ENCODE measurements at regions not wholly inside any gene's neighbourhood (a gene's known extent, or its start where the extent isn't known, plus 50 kb on each side); places are given as distances from the start of the nearest gene placed in this dataset.
"Not testable (repeated sequence)": the region's sequence is repeated elsewhere in the genome, so short reads cannot be mapped to it uniquely, and the experiment has no call there.

DNA sequence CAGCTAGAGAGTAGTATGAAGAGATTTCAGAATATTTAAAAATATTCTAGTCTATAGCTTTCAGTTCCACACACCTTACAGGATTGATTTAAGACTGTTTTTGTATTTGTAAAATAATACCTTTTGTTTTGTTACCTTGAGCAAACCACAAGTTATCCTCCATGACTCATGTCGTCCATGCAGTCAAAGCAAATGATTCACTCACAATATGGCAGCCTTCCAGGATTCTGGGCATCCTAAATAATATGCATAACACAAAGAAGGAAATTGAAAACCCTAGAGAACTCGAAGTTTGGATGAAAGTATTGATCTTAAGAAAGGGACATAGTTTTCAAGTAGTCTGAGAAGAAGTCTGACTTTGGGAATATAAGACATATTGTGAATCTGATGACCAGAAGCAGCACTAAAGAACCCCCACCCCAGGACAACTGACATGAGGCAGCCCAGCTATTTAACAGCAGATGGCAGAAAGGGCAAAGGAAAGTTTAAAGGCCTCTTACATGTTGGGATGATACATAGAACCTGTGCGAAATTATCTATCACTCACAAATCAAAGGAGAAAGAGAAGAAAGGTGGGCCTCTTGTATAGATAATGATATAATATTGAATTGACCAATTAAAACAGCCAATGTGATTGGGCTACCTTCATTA lies 857.9 kb downstream of the BRINP3 start:
- Histone ChIP-seq H3K4me1 (ENCODE audit: insufficient read depth, low read length) (no peaks in the 10 kb centered on the region), H3K27me3 (ENCODE audit: insufficient read depth, low read length) (no peaks in the 10 kb centered on the region), H2AFZ (ENCODE audit: low read depth, low read length) (no peak overlapping the region), H3K4me3 (ENCODE audit: low read length) (no peak overlapping the region), H3K36me3 (ENCODE audit: insufficient read depth, low read length) (no peaks in the 10 kb centered on the region), H3K9me3 (ENCODE audit: low read length) (no peaks in the 10 kb centered on the region)

DNA sequence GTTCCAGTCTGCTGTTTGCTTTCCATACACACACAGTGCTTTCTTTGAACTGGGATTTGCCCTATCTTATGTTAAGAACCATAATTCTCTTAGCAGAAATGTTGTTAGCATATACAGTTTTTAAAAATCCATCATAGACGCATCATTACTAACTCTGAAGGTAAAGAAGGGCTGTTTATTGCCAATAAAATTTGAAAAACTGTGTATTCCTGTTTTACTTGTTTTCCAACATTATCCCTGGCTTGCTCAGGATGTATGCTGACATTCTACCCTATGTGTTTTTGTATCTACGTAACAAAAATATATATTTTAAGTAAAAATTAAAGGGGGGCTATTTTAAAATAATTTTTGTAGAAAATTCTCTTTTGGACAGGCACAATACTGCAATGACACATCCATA lies 857.2 kb downstream of the BRINP3 start:
- Histone ChIP-seq H3K4me1 (ENCODE audit: insufficient read depth, low read length) (no peaks in the 10 kb centered on the region), H3K4me3 (ENCODE audit: low read length) (no peak overlapping the region), H3K27me3 (ENCODE audit: insufficient read depth, low read length) (no peaks in the 10 kb centered on the region), H3K9me3 (ENCODE audit: low read length) (no peaks in the 10 kb centered on the region), H3K36me3 (ENCODE audit: insufficient read depth, low read length) (no peaks in the 10 kb centered on the region), H2AFZ (ENCODE audit: low read depth, low read length) (no peak overlapping the region)

DNA sequence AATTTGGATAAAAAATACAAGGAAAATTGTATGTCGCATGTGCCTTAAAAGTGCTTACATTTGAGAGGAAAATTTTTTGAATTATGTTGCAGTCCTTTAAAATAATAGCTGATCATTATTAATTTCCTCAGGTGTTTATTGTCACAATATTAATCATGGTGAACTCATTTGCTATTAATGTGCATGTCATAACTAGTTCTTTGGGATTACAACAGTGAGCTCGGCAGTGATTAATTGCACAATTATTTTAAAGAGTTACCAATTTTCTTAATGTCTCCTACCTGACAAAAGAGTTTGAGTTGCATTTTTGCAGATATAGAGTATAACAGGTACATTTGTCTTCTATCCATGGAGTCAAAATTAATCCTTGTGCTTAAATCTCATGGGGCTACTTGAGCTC lies 854.3 kb downstream of the BRINP3 start:
- Histone ChIP-seq H3K9me3 (ENCODE audit: low read length) (no peaks in the 10 kb centered on the region), H3K4me3 (ENCODE audit: low read length) (no peak overlapping the region), H2AFZ (ENCODE audit: low read depth, low read length) (no peak overlapping the region), H3K36me3 (ENCODE audit: insufficient read depth, low read length) (no peaks in the 10 kb centered on the region), H3K27me3 (ENCODE audit: insufficient read depth, low read length) (no peaks in the 10 kb centered on the region), H3K4me1 (ENCODE audit: insufficient read depth, low read length) (no peaks in the 10 kb centered on the region)

DNA sequence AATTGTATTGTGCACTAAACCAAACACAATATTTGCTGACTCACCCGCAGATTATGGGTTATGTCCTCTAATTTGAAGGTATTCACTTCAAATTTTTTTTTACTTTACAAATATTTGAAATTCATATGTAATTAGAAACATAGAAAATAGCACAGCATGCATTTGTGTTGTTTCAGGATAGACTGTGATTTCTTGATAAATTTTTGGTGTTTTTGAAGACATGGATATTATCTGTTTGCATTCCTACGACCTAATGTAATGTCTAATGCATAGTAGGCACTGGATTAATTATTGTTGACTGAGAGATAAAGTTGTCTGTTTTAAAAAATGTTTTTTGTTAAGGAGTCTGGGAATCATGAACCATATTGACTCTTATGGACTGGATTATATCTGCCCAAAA lies 850.2 kb downstream of the BRINP3 start:
- H3K4me3 ChIP-seq (ENCODE audit: low read length), result no peak overlapping the region
- H3K9me3 ChIP-seq (ENCODE audit: low read length), result no peaks in the 10 kb centered on the region
- H3K27me3 ChIP-seq (ENCODE audit: insufficient read depth, low read length), result no peaks in the 10 kb centered on the region
- no peaks in the 10 kb centered on the region for H3K36me3 ChIP-seq (ENCODE audit: insufficient read depth, low read length)
- H2AFZ ChIP-seq (ENCODE audit: low read depth, low read length), result no peak overlapping the region
- no peaks in the 10 kb centered on the region for H3K4me1 ChIP-seq (ENCODE audit: insufficient read depth, low read length)

DNA sequence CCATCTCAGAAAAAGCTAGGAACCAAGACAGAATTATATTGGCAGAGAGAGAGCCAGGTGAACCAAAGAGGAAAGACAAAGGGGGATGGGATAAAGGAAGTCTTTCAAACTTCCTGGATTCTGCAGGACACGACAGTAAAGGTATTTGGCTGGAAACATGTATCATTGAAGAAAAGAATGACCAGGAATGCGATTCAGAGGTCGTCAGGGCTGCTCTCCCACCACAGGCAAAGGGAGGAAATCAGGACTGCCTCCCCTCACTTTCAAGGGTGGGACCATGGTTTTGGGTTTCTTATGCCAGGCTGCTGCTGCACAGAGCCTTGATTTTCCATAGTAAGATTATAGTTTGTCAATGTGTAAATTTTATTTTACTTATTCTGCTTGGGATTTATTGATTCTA lies 848.8 kb downstream of the BRINP3 start:
- Histone ChIP-seq H3K4me3 (ENCODE audit: low read length) (no peak overlapping the region), H3K27me3 (ENCODE audit: insufficient read depth, low read length) (no peaks in the 10 kb centered on the region), H3K36me3 (ENCODE audit: insufficient read depth, low read length) (no peaks in the 10 kb centered on the region), H3K9me3 (ENCODE audit: low read length) (no peaks in the 10 kb centered on the region), H2AFZ (ENCODE audit: low read depth, low read length) (no peak overlapping the region), H3K4me1 (ENCODE audit: insufficient read depth, low read length) (no peaks in the 10 kb centered on the region)

DNA sequence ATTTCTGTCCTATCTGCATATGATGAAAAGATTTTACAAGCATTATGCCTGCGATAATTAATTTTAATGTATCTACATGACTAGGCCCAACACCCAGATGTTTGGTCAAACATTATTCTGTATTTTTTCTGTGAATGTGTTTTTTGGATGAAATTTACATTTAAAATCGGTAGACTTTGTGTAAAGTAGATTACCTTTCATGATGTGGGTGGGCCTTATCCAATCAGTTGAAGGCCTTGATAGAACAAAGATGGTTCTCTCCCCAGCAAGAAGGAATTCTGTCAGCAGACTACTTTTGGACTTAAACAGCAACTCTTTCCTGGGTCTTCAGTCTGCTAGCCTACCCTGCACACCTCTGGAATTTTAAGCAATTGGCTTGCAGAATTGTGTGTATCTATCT lies 844.0 kb downstream of the BRINP3 start:
- H3K36me3 ChIP-seq (ENCODE audit: insufficient read depth, low read length), result no peaks in the 10 kb centered on the region
- H2AFZ ChIP-seq (ENCODE audit: low read depth, low read length), result no peak overlapping the region
- no peak overlapping the region for H3K4me3 ChIP-seq (ENCODE audit: low read length)
- H3K27me3 ChIP-seq (ENCODE audit: insufficient read depth, low read length), result no peaks in the 10 kb centered on the region
- H3K4me1 ChIP-seq (ENCODE audit: insufficient read depth, low read length), result no peaks in the 10 kb centered on the region
- H3K9me3 ChIP-seq (ENCODE audit: low read length), result no peaks in the 10 kb centered on the region

DNA sequence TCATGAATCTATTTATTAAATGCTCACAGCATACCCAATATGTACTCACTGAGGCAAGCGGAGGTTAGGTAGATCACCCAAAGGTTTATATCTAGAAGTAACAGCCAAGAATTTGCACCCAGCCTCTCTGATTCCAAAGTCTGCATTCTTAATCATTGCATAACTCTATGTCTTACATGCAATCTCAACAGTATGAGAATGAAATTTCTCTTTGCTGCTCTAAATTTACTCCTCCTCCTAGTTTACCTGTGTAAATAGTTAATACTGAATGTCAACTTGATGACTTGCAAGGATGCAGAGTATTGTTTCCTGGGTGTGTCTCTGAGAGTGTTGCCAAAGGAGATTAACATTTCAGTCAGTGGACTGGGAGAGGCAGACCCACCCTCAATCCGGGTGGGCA lies 840.6 kb downstream of the BRINP3 start:
- no peaks in the 10 kb centered on the region for H3K27me3 ChIP-seq (ENCODE audit: insufficient read depth, low read length)
- no peaks in the 10 kb centered on the region for H3K9me3 ChIP-seq (ENCODE audit: low read length)
- no peaks in the 10 kb centered on the region for H3K36me3 ChIP-seq (ENCODE audit: insufficient read depth, low read length)
- H2AFZ ChIP-seq (ENCODE audit: low read depth, low read length), result no peak overlapping the region
- H3K4me3 ChIP-seq (ENCODE audit: low read length), result no peak overlapping the region
- no peaks in the 10 kb centered on the region for H3K4me1 ChIP-seq (ENCODE audit: insufficient read depth, low read length)

DNA sequence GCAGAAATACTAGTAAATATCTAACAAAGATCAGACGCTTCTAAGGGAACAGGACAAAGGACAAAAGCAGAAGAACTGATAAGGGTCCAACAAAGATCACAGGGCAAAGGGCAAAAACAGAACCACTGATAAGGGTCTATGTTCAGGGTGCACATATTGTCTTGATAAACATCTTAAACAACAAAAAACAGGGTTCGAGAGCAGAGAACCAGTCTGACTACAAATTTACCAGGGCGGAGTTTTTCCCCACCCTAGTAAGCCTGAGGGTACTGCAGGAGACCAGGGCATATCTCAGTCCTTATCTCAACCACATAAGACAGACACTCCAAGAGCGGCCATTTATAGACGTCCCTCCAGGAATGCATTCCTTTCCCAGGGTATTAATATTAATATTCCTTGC lies 833.5 kb downstream of the BRINP3 start:
- H3K36me3 ChIP-seq (ENCODE audit: insufficient read depth, low read length); H2AFZ ChIP-seq (ENCODE audit: low read depth, low read length); H3K4me3 ChIP-seq (ENCODE audit: low read length); H3K9me3 ChIP-seq (ENCODE audit: low read length); H3K4me1 ChIP-seq (ENCODE audit: insufficient read depth, low read length); H3K27me3 ChIP-seq (ENCODE audit: insufficient read depth, low read length): not testable (repeated sequence)

DNA sequence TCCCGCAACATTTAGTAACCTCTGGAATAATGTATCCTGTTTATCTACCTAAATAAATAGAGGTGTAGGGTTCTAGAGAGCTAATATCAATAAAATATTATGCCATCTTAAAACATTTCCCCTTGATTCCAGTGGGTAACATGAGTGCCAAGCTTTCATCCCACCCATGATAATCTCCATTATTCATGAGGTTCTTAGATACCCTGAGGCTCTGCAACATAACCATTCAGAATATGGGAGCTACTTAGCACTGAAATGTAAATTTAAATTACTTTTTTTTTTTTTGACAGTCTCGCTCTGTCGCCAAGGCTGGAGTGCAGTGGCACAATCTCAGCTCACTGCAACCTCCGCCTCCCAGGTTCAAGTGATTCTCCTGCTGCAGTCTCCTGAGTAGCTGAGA lies 832.7 kb downstream of the BRINP3 start:
- H3K4me3 ChIP-seq (ENCODE audit: low read length), result no peak overlapping the region
- no peaks in the 10 kb centered on the region for H3K27me3 ChIP-seq (ENCODE audit: insufficient read depth, low read length)
- H3K9me3 ChIP-seq (ENCODE audit: low read length), result no peaks in the 10 kb centered on the region
- no peak overlapping the region for H2AFZ ChIP-seq (ENCODE audit: low read depth, low read length)
- H3K36me3 ChIP-seq (ENCODE audit: insufficient read depth, low read length), result no peaks in the 10 kb centered on the region
- H3K4me1 ChIP-seq (ENCODE audit: insufficient read depth, low read length), result no peaks in the 10 kb centered on the region

DNA sequence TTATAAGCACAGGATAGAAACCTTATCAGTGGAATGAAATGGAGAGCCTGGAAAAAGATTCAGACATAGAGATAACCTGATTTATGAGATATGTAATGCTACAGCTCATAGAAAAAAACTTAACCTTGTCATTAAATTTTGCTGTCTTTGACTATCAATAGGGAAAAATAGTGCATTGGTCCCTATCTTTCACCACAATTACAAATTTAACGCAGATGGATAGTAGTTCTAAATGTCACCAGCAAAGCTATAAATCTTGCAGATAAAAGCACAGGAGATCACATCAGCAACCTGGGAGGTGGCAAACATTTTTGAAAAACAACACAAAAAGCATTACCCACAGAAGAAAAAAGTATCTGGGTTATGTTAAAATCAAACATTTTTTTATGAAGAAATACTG lies 831.6 kb downstream of the BRINP3 start:
- Histone ChIP-seq H2AFZ (ENCODE audit: low read depth, low read length) (no peak overlapping the region), H3K9me3 (ENCODE audit: low read length) (no peaks in the 10 kb centered on the region), H3K36me3 (ENCODE audit: insufficient read depth, low read length) (no peaks in the 10 kb centered on the region), H3K27me3 (ENCODE audit: insufficient read depth, low read length) (no peaks in the 10 kb centered on the region), H3K4me1 (ENCODE audit: insufficient read depth, low read length) (no peaks in the 10 kb centered on the region), H3K4me3 (ENCODE audit: low read length) (no peak overlapping the region)

DNA sequence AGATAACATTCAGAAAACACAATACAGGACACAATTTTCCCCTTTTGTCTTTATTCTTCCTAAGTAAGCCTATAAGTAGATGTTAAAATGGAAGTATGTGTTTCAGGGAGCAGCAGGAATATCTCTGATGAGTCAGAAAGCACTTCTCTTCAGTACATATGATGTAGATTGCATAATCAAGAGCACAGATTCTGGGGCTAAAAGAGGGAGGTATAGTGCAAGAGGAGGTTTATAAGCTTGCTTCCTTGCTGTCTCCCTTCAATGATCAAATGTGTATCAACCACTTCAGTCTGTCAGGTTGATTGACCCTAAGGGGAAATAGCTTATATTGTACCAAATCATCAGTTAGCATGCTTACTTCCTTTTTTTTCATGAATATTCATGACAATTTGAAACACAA lies 822.8 kb downstream of the BRINP3 start:
- Histone ChIP-seq H3K4me3 (ENCODE audit: low read length) (no peak overlapping the region), H3K9me3 (ENCODE audit: low read length) (no peaks in the 10 kb centered on the region), H3K4me1 (ENCODE audit: insufficient read depth, low read length) (peaks cover 5% of the 10 kb centered on the region), H3K27me3 (ENCODE audit: insufficient read depth, low read length) (no peaks in the 10 kb centered on the region), H2AFZ (ENCODE audit: low read depth, low read length) (no peak overlapping the region), H3K36me3 (ENCODE audit: insufficient read depth, low read length) (no peaks in the 10 kb centered on the region)

DNA sequence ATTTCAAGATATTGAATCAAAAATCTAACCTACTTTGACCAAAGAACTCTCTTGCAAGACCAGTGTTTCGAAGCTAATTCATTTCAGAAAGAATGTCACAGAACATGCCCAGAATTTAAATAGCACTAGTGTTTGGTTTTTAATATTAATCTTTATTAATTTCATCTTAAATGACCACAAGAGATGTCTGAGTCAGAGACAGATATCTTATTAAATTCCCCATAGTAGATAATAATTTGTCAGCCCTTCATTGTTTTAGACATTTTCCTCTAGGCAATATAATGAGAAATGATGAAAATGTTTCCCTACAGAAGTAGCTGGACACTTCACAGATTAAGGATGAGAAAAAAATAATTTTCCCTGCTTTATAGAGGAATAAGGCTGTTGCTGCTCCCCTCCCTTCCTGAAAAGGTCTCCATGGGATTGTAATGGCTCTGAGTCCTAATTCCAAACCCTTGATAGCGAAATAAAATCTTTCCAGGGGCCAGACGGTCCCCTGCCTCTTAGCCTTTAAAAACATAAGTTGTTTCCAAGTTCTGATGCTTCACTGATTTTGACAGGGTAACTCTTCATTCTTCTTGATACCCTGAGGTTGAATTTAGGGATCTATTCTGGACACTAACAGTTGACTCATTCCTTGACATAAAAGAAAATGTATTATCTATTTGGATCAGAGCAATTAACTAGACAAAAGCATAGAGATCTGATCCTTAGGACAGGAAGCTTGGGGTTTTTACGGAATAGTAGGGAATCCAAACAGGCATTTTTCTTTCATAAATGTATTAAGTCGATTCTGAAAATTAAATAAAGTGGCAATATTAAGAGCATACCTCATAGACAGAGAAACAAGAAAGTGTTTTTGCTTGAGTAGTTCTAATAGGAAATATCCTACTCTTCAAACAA lies 820.8 kb downstream of the BRINP3 start:
- peaks cover 5% of the 10 kb centered on the region for H3K4me1 ChIP-seq (ENCODE audit: insufficient read depth, low read length)
- no peaks in the 10 kb centered on the region for H3K36me3 ChIP-seq (ENCODE audit: insufficient read depth, low read length)
- H2AFZ ChIP-seq (ENCODE audit: low read depth, low read length), result no peak overlapping the region
- no peaks in the 10 kb centered on the region for H3K9me3 ChIP-seq (ENCODE audit: low read length)
- H3K4me3 ChIP-seq (ENCODE audit: low read length), result no peak overlapping the region
- H3K27me3 ChIP-seq (ENCODE audit: insufficient read depth, low read length), result no peaks in the 10 kb centered on the region

DNA sequence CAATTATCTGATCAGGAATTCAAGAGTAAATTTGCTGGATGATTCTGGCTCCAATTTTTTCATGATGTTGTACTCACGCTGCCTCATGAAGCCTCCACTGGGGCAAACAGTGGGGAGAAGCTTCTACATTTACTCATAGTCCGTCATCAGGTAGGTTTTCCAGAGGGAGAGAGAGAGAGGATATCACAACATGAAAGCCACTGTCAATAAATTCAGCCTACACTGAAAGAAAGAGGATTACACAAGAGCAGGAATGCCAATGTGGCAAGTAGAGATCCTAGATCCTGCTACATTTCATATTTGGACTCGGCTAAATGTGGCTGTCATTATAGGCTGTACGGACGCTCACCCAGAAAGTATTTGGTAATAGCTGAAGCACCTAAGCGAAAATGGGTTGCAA lies 819.9 kb downstream of the BRINP3 start:
- no peaks in the 10 kb centered on the region for H3K9me3 ChIP-seq (ENCODE audit: low read length)
- no peaks in the 10 kb centered on the region for H3K36me3 ChIP-seq (ENCODE audit: insufficient read depth, low read length)
- peaks cover 5% of the 10 kb centered on the region for H3K4me1 ChIP-seq (ENCODE audit: insufficient read depth, low read length)
- no peak overlapping the region for H2AFZ ChIP-seq (ENCODE audit: low read depth, low read length)
- no peak overlapping the region for H3K4me3 ChIP-seq (ENCODE audit: low read length)
- no peaks in the 10 kb centered on the region for H3K27me3 ChIP-seq (ENCODE audit: insufficient read depth, low read length)

Data from neuron (in vitro differentiated cells).